HepG2 (cell line): ENCODE measurements at regions not wholly inside any gene's neighbourhood (a gene's known extent, or its start where the extent isn't known, plus 50 kb on each side); places are given as distances from the start of the nearest gene placed in this dataset.

Experiments
- ARNTL ChIP-seq: sonication (generic); formaldehyde crosslinking; IDR thresholded peaks from 2 replicates; pipeline ENCODE4 v1.4.0; 2020; ENCODE audit warnings: mild to moderate bottlenecking, missing genetic modification reagents
- BORCS8-MEF2B ChIP-seq: sonication (generic); formaldehyde crosslinking; IDR thresholded peaks from 2 replicates; pipeline ENCODE4 v1.8.0; 2022; ENCODE audit warnings: mild to moderate bottlenecking, missing genetic modification reagents
- EED ChIP-seq: sonication (generic); formaldehyde crosslinking; IDR thresholded peaks from 2 replicates; pipeline ENCODE4 v1.5.0; 2020; ENCODE audit warnings: mild to moderate bottlenecking, missing genetic modification reagents
- ESRRA ChIP-seq: sonication (generic); formaldehyde crosslinking; IDR thresholded peaks from 2 replicates; pipeline ENCODE4 v1.5.1; 2020; ENCODE audit warnings: mild to moderate bottlenecking, low read depth, missing genetic modification reagents
- GZF1 ChIP-seq: sonication (generic); formaldehyde crosslinking; IDR thresholded peaks from 2 replicates; pipeline ENCODE4 v1.5.1; 2020; ENCODE audit warnings: mild to moderate bottlenecking, missing genetic modification reagents
- KLF9 ChIP-seq: IDR thresholded peaks from 2 replicates; pipeline ENCODE4 v1.6.1; 2016; ENCODE audit warnings: low read depth
- MAFF ChIP-seq: IDR thresholded peaks from 2 replicates; pipeline ENCODE4 v1.6.1; 2011; ENCODE audit warnings: low read depth, low read length, improper control_type of control experiment
- MED1 ChIP-seq: sonication (generic); formaldehyde crosslinking; IDR thresholded peaks from 2 replicates; pipeline ENCODE4 v1.4.0; 2020; ENCODE audit warnings: missing genetic modification reagents
- MLX ChIP-seq: IDR thresholded peaks from 2 replicates; pipeline ENCODE4 v1.6.1; 2016
- NONO ChIP-seq, 2 experiments: fragments of 450-650 bp in 1 of 2; sonication (generic) in 1 of 2; formaldehyde crosslinking in 1 of 2; IDR thresholded peaks in 1 of 2; conservative IDR thresholded peaks in 1 of 2; 2 replicates each; pipeline versions ENCODE4 v1.6.1 to v1.8.0; 2017 to 2022; ENCODE audit warnings: mild to moderate bottlenecking in 1 of 2, missing genetic modification reagents in 1 of 2, moderate library complexity in 1 of 2
- SETDB1 ChIP-seq: sonication (generic); formaldehyde crosslinking; IDR thresholded peaks from 2 replicates; pipeline ENCODE4 v1.5.1; 2020; ENCODE audit warnings: missing genetic modification reagents, mild to moderate bottlenecking, borderline replicate concordance
- TCF7L2 ChIP-seq: IDR thresholded peaks from 2 replicates; pipeline ENCODE4 v1.6.1; 2011; ENCODE audit warnings: mild to moderate bottlenecking, low read depth, low read length, moderate library complexity
- THAP11 ChIP-seq: IDR thresholded peaks from 2 replicates; pipeline ENCODE4 v1.6.1; 2016; ENCODE audit warnings: missing biosample characterization, missing genetic modification reagents
- ZBTB44 ChIP-seq: sonication (generic); formaldehyde crosslinking; IDR thresholded peaks from 2 replicates; pipeline ENCODE4 v1.4.0; 2020; ENCODE audit warnings: missing genetic modification reagents
- ZFAT ChIP-seq: sonication (generic); formaldehyde crosslinking; conservative IDR thresholded peaks from 2 replicates; pipeline ENCODE4 v1.8.1; 2023; ENCODE audit warnings: missing genetic modification reagents, inconsistent platforms
- ZNF276 ChIP-seq: sonication (generic); formaldehyde crosslinking; IDR thresholded peaks from 2 replicates; pipeline ENCODE4 v1.4.0; 2020; ENCODE audit warnings: mild to moderate bottlenecking, low read depth, missing genetic modification reagents
- ZNF280B ChIP-seq: sonication (generic); formaldehyde crosslinking; IDR thresholded peaks from 2 replicates; pipeline ENCODE4 v1.5.0; 2020; ENCODE audit warnings: missing genetic modification reagents, mild to moderate bottlenecking, borderline replicate concordance
- ZNF335 ChIP-seq: sonication (generic); formaldehyde crosslinking; IDR thresholded peaks from 2 replicates; pipeline ENCODE4 v1.4.0; 2020; ENCODE audit warnings: missing genetic modification reagents
- ZNF350 ChIP-seq: sonication (generic); formaldehyde crosslinking; IDR thresholded peaks from 2 replicates; pipeline ENCODE4 v1.4.0; 2020; ENCODE audit warnings: mild to moderate bottlenecking, low read depth, missing genetic modification reagents, borderline replicate concordance
- ZNF431 ChIP-seq: sonication (generic); formaldehyde crosslinking; IDR thresholded peaks from 2 replicates; pipeline ENCODE4 v1.9.0; 2022; ENCODE audit warnings: missing genetic modification reagents, low read depth, mild to moderate bottlenecking, borderline replicate concordance
- ZNF770 ChIP-seq: sonication (generic); formaldehyde crosslinking; IDR thresholded peaks from 2 replicates; pipeline ENCODE4 v1.5.0; 2020; ENCODE audit warnings: mild to moderate bottlenecking, missing genetic modification reagents

- TF ChIP-seq ZNF335 (CRISPR knock-in tag), result no peak
- TF ChIP-seq EED (CRISPR knock-in tag), result no peak
- no peak for TF ChIP-seq ZNF431 (CRISPR knock-in tag)
- no peak for TF ChIP-seq ZNF276 (CRISPR knock-in tag)
- TF ChIP-seq GZF1 (CRISPR knock-in tag), result no peak
- TF ChIP-seq ZNF280B, result peak; percentile 54; the same call in 1 of the 2 replicates
- TF ChIP-seq NONO (IDR thresholded peaks at IDR 0.05), result no peak
- no peak for TF ChIP-seq NONO (CRISPR knock-in tag; conservative IDR thresholded peaks at IDR 0.05)
- no peak for TF ChIP-seq ARNTL
- no peak for TF ChIP-seq MED1 (CRISPR knock-in tag)
- no peak for TF ChIP-seq ZNF770 (CRISPR knock-in tag)
- no peak for TF ChIP-seq SETDB1 (CRISPR knock-in tag)
- TF ChIP-seq ZFAT, result no peak
- no peak for TF ChIP-seq ZBTB44
- no peak for TF ChIP-seq MLX (CRISPR knock-in tag)
- peak; percentile 28; the same call in 1 of the 2 replicates for TF ChIP-seq ZNF350 (CRISPR knock-in tag)
- 0 out of 2 replicates have a peak, but pooled peaks have one; percentile 20 for TF ChIP-seq BORCS8-MEF2B (CRISPR knock-in tag)
- TF ChIP-seq THAP11, result no peak
- no peak for TF ChIP-seq ESRRA (CRISPR knock-in tag)
- TF ChIP-seq TCF7L2, result no peak
- TF ChIP-seq KLF9 (CRISPR knock-in tag), result no peak
- no peak for TF ChIP-seq MAFF
Observed at GRCh38 chr6:159104163-159104925, 59.6 kb upstream of the TAGAP start (continued).
